AG10803 (cell line): ENCODE measurements at regions not wholly inside any gene's neighbourhood (a gene's known extent, or its start where the extent isn't known, plus 50 kb on each side); places are given as distances from the start of the nearest gene placed in this dataset.

ENCODE experiments used
- DNase-seq: peaks from one replicate; pipeline ENCODE4 v3.0.0; 2010; ENCODE audit warnings: low read depth
- H3K4me3 ChIP-seq: 2 replicates; pipeline ENCODE4 v1.5.1; 2011; ENCODE audit warnings: mild to moderate bottlenecking, low read length, control low read depth
- CTCF ChIP-seq: conservative IDR thresholded peaks from 2 replicates; pipeline ENCODE4 v1.5.1; 2011; ENCODE audit warnings: mild to moderate bottlenecking, low read length, control low read depth, inconsistent platforms

- TF ChIP-seq CTCF = no peak
- DNase-seq = no peak
These were observed 54.9 kb upstream of the SMOC2 start for GRCh38 chr6:168385858-168386735.

GRCh38 chr6:168386973-168387372 lies 54.0 kb upstream of the SMOC2 start:
- no peak for DNase-seq
- TF ChIP-seq CTCF = no peak

More at GRCh38 chr6:168385858-168386735, 54.9 kb upstream of the SMOC2 start:
- H3K4me3 ChIP-seq = no peak overlapping the region

GRCh38 chr6:168387426-168387825 lies 53.6 kb upstream of the SMOC2 start:
- TF ChIP-seq CTCF = no peak
- no peak overlapping the region for H3K4me3 ChIP-seq
- DNase-seq = no peak

More at GRCh38 chr6:168386973-168387372, 54.0 kb upstream of the SMOC2 start:
- no peak overlapping the region for H3K4me3 ChIP-seq

GRCh38 chr6:168387911-168388310 lies 53.1 kb upstream of the SMOC2 start:
- no peak for TF ChIP-seq CTCF
- DNase-seq = no peak
- no peak overlapping the region for H3K4me3 ChIP-seq

GRCh38 chr6:168388641-168389633 lies 52.0 kb upstream of the SMOC2 start:
- H3K4me3 ChIP-seq = no peak overlapping the region
- no peak for TF ChIP-seq CTCF
- DNase-seq = no peak

GRCh38 chr6:168390749-168391420 lies 50.1 kb upstream of the SMOC2 start:
- no peak for TF ChIP-seq CTCF
- H3K4me3 ChIP-seq = no peak overlapping the region
- no peak for DNase-seq
